Right lobe of liver (tissue), 4 donors: ENCODE measurements at regions not wholly inside any gene's neighbourhood (a gene's known extent, or its start where the extent isn't known, plus 50 kb on each side); places are given as distances from the start of the nearest gene placed in this dataset.

Source experiments
- POLR2A ChIP-seq: fragments of 450-650 bp; IDR thresholded peaks from one replicate; pipeline ENCODE4 v1.6.1; 2017; ENCODE audit warnings: antibody characterized with exemption, mild to moderate bottlenecking
- TF ChIP-seq, protein P1 (sequence below), 4 donors: fragments of 200-600 bp in 3 of 4; fragments of 450-650 bp in 1 of 4; IDR thresholded peaks; one replicate each; pipeline versions ENCODE4 v1.5.1 to v1.8.0; 2016 to 2022; ENCODE audit warnings: antibody characterized with exemption in 4 of 4, mild to moderate bottlenecking in 2 of 4
- donor health status: DM: no; HTN: no; CAD: no.
- donor health status: DM: no; HTN: no; CAD: no.
- donor health status: DM: no; HTN: yes; CAD: no.

- TF ChIP-seq, protein P1, sequence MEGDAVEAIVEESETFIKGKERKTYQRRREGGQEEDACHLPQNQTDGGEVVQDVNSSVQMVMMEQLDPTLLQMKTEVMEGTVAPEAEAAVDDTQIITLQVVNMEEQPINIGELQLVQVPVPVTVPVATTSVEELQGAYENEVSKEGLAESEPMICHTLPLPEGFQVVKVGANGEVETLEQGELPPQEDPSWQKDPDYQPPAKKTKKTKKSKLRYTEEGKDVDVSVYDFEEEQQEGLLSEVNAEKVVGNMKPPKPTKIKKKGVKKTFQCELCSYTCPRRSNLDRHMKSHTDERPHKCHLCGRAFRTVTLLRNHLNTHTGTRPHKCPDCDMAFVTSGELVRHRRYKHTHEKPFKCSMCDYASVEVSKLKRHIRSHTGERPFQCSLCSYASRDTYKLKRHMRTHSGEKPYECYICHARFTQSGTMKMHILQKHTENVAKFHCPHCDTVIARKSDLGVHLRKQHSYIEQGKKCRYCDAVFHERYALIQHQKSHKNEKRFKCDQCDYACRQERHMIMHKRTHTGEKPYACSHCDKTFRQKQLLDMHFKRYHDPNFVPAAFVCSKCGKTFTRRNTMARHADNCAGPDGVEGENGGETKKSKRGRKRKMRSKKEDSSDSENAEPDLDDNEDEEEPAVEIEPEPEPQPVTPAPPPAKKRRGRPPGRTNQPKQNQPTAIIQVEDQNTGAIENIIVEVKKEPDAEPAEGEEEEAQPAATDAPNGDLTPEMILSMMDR (IDR thresholded peaks at IDR 0.05), result no peak
- TF ChIP-seq POLR2A, result no peak
Observed at GRCh38 chr4:11189756-11190155, 238.9 kb downstream of the HS3ST1 start.
